ENCODE measurements at regions not wholly inside any gene's neighbourhood (a gene's known extent, or its start where the extent isn't known, plus 50 kb on each side); places are given as distances from the start of the nearest gene placed in this dataset.

GRCh38 chr13:19332378-19332777, 150.8 kb upstream of the TUBA3C start:
- no peaks in the 10 kb centered on the region for H3K79me2 ChIP-seq (ENCODE audit: control insufficient read depth, insufficient read depth, low read length)
- TF ChIP-seq NRF1 (conservative IDR thresholded peaks at IDR 0.05; ENCODE audit: low read depth, low read length) (no peak), ZNF24 (IDR thresholded peaks at IDR 0.05) (no peak), FOS (IDR thresholded peaks at IDR 0.05; ENCODE audit: borderline replicate concordance, extremely low read depth, insufficient read length) (no peak), SREBF1 (IDR thresholded peaks at IDR 0.05; ENCODE audit: low read length) (no peak), MEF2A (IDR thresholded peaks at IDR 0.05; ENCODE audit: insufficient read depth, low read depth, low read length) (no peak), BHLHE40 (IDR thresholded peaks at IDR 0.05; ENCODE audit: borderline replicate concordance in 1 of 2, low read depth in 2 of 2, low read length in 1 of 2) (no peak), ATF2 (IDR thresholded peaks at IDR 0.05; ENCODE audit: low read length) (no peak), ZNF217 (IDR thresholded peaks at IDR 0.05) (no peak), MTA2 (IDR thresholded peaks at IDR 0.05; ENCODE audit: low read depth) (no peak), RAD21 (IDR thresholded peaks at IDR 0.05; ENCODE audit: insufficient read depth, low read depth, low read length) (no peak)
- ChIA-PET SMC1A (ENCODE audit: uncharacterized antibody, unreplicated experiment) (no interaction called here), RAD21 (ENCODE audit: unreplicated experiment) (no interaction called here), CTCF (no interaction called here), POLR2A (no interaction called here)
- no peaks in the 10 kb centered on the region for H3K4me1 ChIP-seq (ENCODE audit: control insufficient read depth, insufficient read depth, low read length)
- H3K4me2 ChIP-seq (ENCODE audit: control insufficient read depth, insufficient read depth) = no peak overlapping the region
- intact Hi-C loops (cut with micrococcal nuclease; ENCODE audit: unreplicated experiment) (no loop called here), in situ Hi-C loops (cut with MboI) (no loop called here)
- WGBS (ENCODE audit: insufficient coverage, insufficient replicate concordance, low lambda C conversion rate, missing lambda C conversion rate) = 32% methylated on average over 3 of the region's 3 CpGs
- FAIRE-seq (no peak), ATAC-seq (no peak), DNase-seq (ENCODE audit: low read depth, low spot score) (no peak)
- no peak overlapping the region for H3K4me3 ChIP-seq
- no peaks in the 10 kb centered on the region for H3K9me3 ChIP-seq (replicated peaks; ENCODE audit: control insufficient read depth, insufficient read depth, low read length)
- H3K27ac ChIP-seq (ENCODE audit: control insufficient read depth, insufficient read depth) = no peak overlapping the region
- H4K20me1 ChIP-seq (ENCODE audit: control insufficient read depth, insufficient read depth) = no peaks in the 10 kb centered on the region
- H2AFZ ChIP-seq (ENCODE audit: control insufficient read depth, low read depth, low read length) = no peak overlapping the region
- BruUV-seq (replicated peaks) = no TSS peak
- no peak overlapping the region for H3K9ac ChIP-seq (ENCODE audit: control insufficient read depth, insufficient read depth, low read length)
- no peaks in the 10 kb centered on the region for H3K36me3 ChIP-seq (ENCODE audit: control insufficient read depth in 2 of 2, insufficient read depth in 2 of 2, low read length in 1 of 2)
- H3K27me3 ChIP-seq (replicated peaks in 1 of 2; ENCODE audit: control insufficient read depth in 2 of 2, insufficient read depth in 2 of 2, low read length in 1 of 2) = no peaks in the 10 kb centered on the region

Data from GM12878 (cell line).